ENCODE measurements at regions not wholly inside any gene's neighbourhood (a gene's known extent, or its start where the extent isn't known, plus 50 kb on each side); places are given as distances from the start of the nearest gene placed in this dataset.

- Histone ChIP-seq H3K36me3 (ENCODE audit: control insufficient read depth in 2 of 2, insufficient read depth in 1 of 2, low read length in 2 of 2) (no peaks in the 10 kb centered on the region), H3K9me3 (ENCODE audit: control insufficient read depth, insufficient read depth, low read depth, low read length) (no peaks in the 10 kb centered on the region), H3K27ac (ENCODE audit: extremely low read depth, low read depth, low read length) (no peak overlapping the region), H3K4me3 (ENCODE audit: low read depth, low read length) (no peak overlapping the region), H3K4me1 (ENCODE audit: control insufficient read depth, insufficient read depth, low read length) (peaks cover 18% of the 10 kb centered on the region)
- POLR2A ChIA-PET = no interaction called here
- TF ChIP-seq PRDM10 (tag by site-specific recombination; IDR thresholded peaks at IDR 0.05) (no peak), SCRT2 (tag by site-specific recombination; IDR thresholded peaks at IDR 0.05) (peak; percentile 57)
- CTCF ChIA-PET = interaction anchor here (0.6 kb wide), 1 partner anchor 196 kb away, joined by 4 read pairs; no protein-coding TSS in a partner anchor
Observed at GRCh38 chr5:68551436-68551835, 335.9 kb downstream of the PIK3R1 start.

- POLR2A ChIA-PET = no interaction called here
- no peak overlapping the region for H3K4me3 ChIP-seq (ENCODE audit: low read depth, low read length)
- 0 out of 2 replicates have a peak overlapping the region, but pooled peaks have one; percentile 22 for H3K27ac ChIP-seq (ENCODE audit: extremely low read depth, low read depth, low read length)
- no peaks in the 10 kb centered on the region for H3K36me3 ChIP-seq (ENCODE audit: control insufficient read depth in 2 of 2, insufficient read depth in 1 of 2, low read length in 2 of 2)
- peaks cover 7% of the 10 kb centered on the region for H3K4me1 ChIP-seq (ENCODE audit: control insufficient read depth, insufficient read depth, low read length)
- no peaks in the 10 kb centered on the region for H3K9me3 ChIP-seq (ENCODE audit: control insufficient read depth, insufficient read depth, low read depth, low read length)
- CTCF ChIA-PET = interaction anchor here (0.6 kb wide), 2 partner anchors 9 to 177 kb away, joined by 3 to 4 read pairs; no protein-coding TSS in a partner anchor
- TF ChIP-seq ZBTB6 (tag by site-specific recombination; IDR thresholded peaks at IDR 0.05) (no peak), ZNF558 (tag by site-specific recombination; IDR thresholded peaks at IDR 0.05) (no peak), ZIC2 (tag by site-specific recombination; IDR thresholded peaks at IDR 0.05) (no peak), ZNF791 (tag by site-specific recombination; IDR thresholded peaks at IDR 0.05) (no peak), ZNF639 (tag by site-specific recombination; IDR thresholded peaks at IDR 0.05) (no peak), ZNF24 (tag by site-specific recombination; IDR thresholded peaks at IDR 0.05) (no peak), ZNF654 (tag by site-specific recombination; IDR thresholded peaks at IDR 0.05; ENCODE audit: low read depth) (no peak), ZNF596 (tag by site-specific recombination; IDR thresholded peaks at IDR 0.05) (no peak), FEZF1 (tag by site-specific recombination; IDR thresholded peaks at IDR 0.05) (peak; percentile 92), HIC1 (tag by site-specific recombination; IDR thresholded peaks at IDR 0.05) (no peak), ZNF416 (tag by site-specific recombination; IDR thresholded peaks at IDR 0.05) (no peak), HOXD13 (CRISPR knock-in tag; IDR thresholded peaks at IDR 0.05; ENCODE audit: borderline replicate concordance) (no peak), ZNF560 (tag by site-specific recombination; IDR thresholded peaks at IDR 0.05; ENCODE audit: borderline replicate concordance) (no peak), ZNF23 (tag by site-specific recombination; IDR thresholded peaks at IDR 0.05; ENCODE audit: borderline replicate concordance) (no peak), ZNF10 (tag by site-specific recombination; IDR thresholded peaks at IDR 0.05) (peak; percentile 43; the same call in 1 of the 2 replicates), ZNF521 (tag by site-specific recombination; IDR thresholded peaks at IDR 0.05) (no peak), ZNF571 (tag by site-specific recombination; IDR thresholded peaks at IDR 0.05) (no peak), ZNF664 (tag by site-specific recombination; IDR thresholded peaks at IDR 0.05) (no peak), ZNF449 (tag by site-specific recombination; IDR thresholded peaks at IDR 0.05) (0 out of 2 replicates have a peak, but pooled peaks have one; percentile 13), PATZ1 (tag by site-specific recombination; IDR thresholded peaks at IDR 0.05) (no peak)
Observed at GRCh38 chr5:68554571-68555279, 339.2 kb downstream of the PIK3R1 start.
